ENCODE measurements at regions not wholly inside any gene's neighbourhood (a gene's known extent, or its start where the extent isn't known, plus 50 kb on each side); places are given as distances from the start of the nearest gene placed in this dataset.

DNA sequence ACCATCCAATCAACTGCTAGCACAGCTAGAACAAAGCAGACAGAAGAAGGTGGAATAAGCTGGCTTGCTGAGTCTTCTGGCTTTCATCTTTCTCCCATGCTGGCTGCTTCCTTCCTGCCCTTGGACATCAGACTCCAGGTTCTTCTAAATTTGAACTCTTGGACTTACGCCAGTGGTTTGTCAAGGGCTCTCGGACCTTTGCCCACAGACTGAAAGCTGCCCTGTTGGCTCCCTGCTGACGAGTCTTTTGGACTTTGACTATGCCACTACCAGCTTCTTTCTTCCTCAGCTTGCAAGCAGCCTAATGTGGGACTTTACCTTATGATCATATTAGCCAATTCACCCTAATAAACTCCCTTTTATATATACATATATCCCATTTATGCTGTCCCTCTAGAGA, 164.1 kb upstream of the GJE1 start:
- no peak for DNase-seq (ENCODE audit: low read depth)
- TF ChIP-seq CTCF (IDR thresholded peaks at IDR 0.05; ENCODE audit: low read depth, low read length) (no peak), POLR2A (IDR thresholded peaks at IDR 0.05; ENCODE audit: extremely low read depth, insufficient read length) (no peak), MAX (IDR thresholded peaks at IDR 0.05; ENCODE audit: low read depth, low read length) (no peak), MYC (IDR thresholded peaks at IDR 0.05; ENCODE audit: low read depth, low read length) (no peak)
- H3K4me3 ChIP-seq (ENCODE audit: low read depth, low read length): no peak overlapping the region

DNA sequence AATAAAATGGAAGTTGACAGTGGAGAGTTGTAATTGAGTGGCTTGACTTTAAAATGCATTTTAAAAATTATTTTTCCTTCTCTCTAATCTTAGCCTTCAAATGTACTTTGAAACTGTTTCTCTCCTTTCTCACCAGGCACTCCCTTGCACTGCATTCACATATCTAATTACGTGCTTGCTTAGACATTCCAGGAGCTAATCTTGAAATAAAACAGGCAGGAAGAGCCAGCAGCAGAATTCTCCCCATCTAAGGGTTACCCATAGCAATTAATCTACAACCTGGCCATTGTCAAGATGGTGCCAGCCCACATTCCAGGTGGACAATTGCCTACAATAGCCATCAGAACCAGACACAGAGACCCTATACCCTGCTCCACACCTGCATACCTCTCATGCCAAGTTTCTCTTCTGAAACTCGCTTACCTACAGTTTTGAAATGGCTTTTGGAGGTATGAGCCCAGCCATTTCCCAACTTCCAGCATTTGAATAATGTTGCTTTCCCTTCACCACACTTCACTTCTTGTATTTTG, 167.6 kb upstream of the GJE1 start:
- TF ChIP-seq POLR2A (IDR thresholded peaks at IDR 0.05; ENCODE audit: extremely low read depth, insufficient read length) (no peak), MYC (IDR thresholded peaks at IDR 0.05; ENCODE audit: low read depth, low read length) (no peak), CTCF (IDR thresholded peaks at IDR 0.05; ENCODE audit: low read depth, low read length) (no peak), MAX (IDR thresholded peaks at IDR 0.05; ENCODE audit: low read depth, low read length) (no peak)
- no peak overlapping the region for H3K4me3 ChIP-seq (ENCODE audit: low read depth, low read length)
- DNase-seq (ENCODE audit: low read depth): no peak

GRCh38 chr6:141963543-141964295, 169.0 kb upstream of the GJE1 start:
- DNase-seq (ENCODE audit: low read depth): no peak
- no peak for TF ChIP-seq MYC (IDR thresholded peaks at IDR 0.05; ENCODE audit: low read depth, low read length)
- no peak for TF ChIP-seq CTCF (IDR thresholded peaks at IDR 0.05; ENCODE audit: low read depth, low read length)
- TF ChIP-seq POLR2A (IDR thresholded peaks at IDR 0.05; ENCODE audit: extremely low read depth, insufficient read length): no peak
- no peak for TF ChIP-seq MAX (IDR thresholded peaks at IDR 0.05; ENCODE audit: low read depth, low read length)
- no peak overlapping the region for H3K4me3 ChIP-seq (ENCODE audit: low read depth, low read length)

DNA sequence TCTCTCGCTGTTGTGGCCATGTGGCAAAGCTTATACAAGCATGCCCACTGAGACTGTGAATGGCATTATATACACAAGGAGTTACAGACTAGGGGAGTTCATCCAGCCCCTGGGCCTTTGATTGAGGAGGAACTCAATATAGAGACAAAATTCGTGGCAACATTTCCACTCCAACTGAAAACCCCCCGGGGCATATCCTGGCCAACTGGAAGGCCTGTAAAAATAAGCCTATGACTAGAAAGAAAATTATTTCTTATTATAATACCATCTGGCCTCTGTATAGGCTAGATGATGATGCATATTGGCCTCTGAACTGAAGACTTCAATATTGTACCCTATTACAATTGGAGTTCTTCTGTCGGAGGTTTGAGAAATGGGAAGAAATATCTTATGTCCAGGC, 175.5 kb upstream of the GJE1 start:
- no peak for DNase-seq (ENCODE audit: low read depth)
- TF ChIP-seq MAX (IDR thresholded peaks at IDR 0.05; ENCODE audit: low read depth, low read length): no peak
- TF ChIP-seq CTCF (IDR thresholded peaks at IDR 0.05; ENCODE audit: low read depth, low read length): no peak
- no peak for TF ChIP-seq POLR2A (IDR thresholded peaks at IDR 0.05; ENCODE audit: extremely low read depth, insufficient read length)
- no peak for TF ChIP-seq MYC (IDR thresholded peaks at IDR 0.05; ENCODE audit: low read depth, low read length)

DNA sequence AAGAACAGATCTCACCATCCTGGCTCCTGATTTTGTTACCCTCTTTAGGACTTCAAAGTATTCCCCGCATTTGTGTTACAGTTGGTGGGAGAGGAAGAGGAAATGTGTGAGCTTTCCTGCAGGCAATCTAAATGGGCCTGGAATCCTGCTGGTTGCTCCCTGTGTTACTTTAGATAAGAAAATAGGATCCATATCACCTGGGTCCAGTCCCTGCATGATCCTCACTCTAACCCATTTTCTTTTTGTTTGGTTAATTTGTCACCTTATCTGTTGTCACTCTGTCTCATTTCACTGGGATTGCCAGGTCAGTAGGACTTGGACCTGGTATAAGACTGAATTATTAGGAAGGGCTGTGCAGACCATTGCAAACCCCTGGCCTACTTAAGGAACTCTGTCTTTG, 175.9 kb upstream of the GJE1 start:
- DNase-seq (ENCODE audit: low read depth): no peak
- TF ChIP-seq CTCF (IDR thresholded peaks at IDR 0.05; ENCODE audit: low read depth, low read length) (no peak), POLR2A (IDR thresholded peaks at IDR 0.05; ENCODE audit: extremely low read depth, insufficient read length) (no peak), MAX (IDR thresholded peaks at IDR 0.05; ENCODE audit: low read depth, low read length) (no peak)
- no peak overlapping the region for H3K4me3 ChIP-seq (ENCODE audit: low read depth, low read length)

More for the DNA sequence above, 175.5 kb upstream of the GJE1 start:
- H3K4me3 ChIP-seq (ENCODE audit: low read depth, low read length): no peak overlapping the region
